IMR-90 (cell line): ENCODE measurements at regions not wholly inside any gene's neighbourhood (a gene's known extent, or its start where the extent isn't known, plus 50 kb on each side); places are given as distances from the start of the nearest gene placed in this dataset.

Experiments
- ATAC-seq: fragments of 200-7000 bp; cut with Tn5 transposase; 2 replicates; pipeline ENCODE4 v1.9.1; 2020; ENCODE audit warnings: low read depth, mild to moderate bottlenecking, moderate library complexity
- BruUV-seq: library from RNA; stranded (reverse); fragments of 400-500 nt; replicated peaks from 2 replicates; lab custom pipeline; 2021; lab: Mats Ljungman, UMichigan
- CTCF ChIA-PET: fragments of 300-600 bp; formaldehyde crosslinking; extraction: SDS; loops from one replicate; lab custom pipeline; 2021; ENCODE audit warnings: antibody characterized with exemption; lab: Yijun Ruan, JAX
- POLR2A ChIA-PET: fragments of 300-600 bp; sonication (Branson Sonifier 250); formaldehyde crosslinking; loops from one replicate; lab custom pipeline; 2022; ENCODE audit warnings: antibody characterized with exemption; ENCODE audit not compliant: unreplicated experiment; lab: Charles Lee
- DNase-seq: peaks from one replicate; pipeline ENCODE4 v3.0.0; 2013
- H2AFZ ChIP-seq: replicated peaks from 2 replicates; pipeline ENCODE3; 2013; ENCODE audit warnings: low read length, mild to moderate bottlenecking; ENCODE audit not compliant: poor library complexity
- H2AK5ac ChIP-seq: 2 replicates; pipeline ENCODE4 v1.6.1; 2013; ENCODE audit warnings: low read depth, low read length, inconsistent platforms
- H2AK9ac ChIP-seq: replicated peaks from 2 replicates; pipeline ENCODE3; 2013; ENCODE audit warnings: mild to moderate bottlenecking, low read depth, low read length, moderate library complexity; ENCODE audit not compliant: poor library complexity
- H2BK120ac ChIP-seq: 2 replicates; pipeline ENCODE4 v1.6.1; 2013; ENCODE audit warnings: low read depth, low read length, inconsistent platforms
- H2BK15ac ChIP-seq: 3 replicates; pipeline ENCODE4 v1.6.1; 2013; ENCODE audit warnings: low read depth, low read length, inconsistent platforms
- H2BK20ac ChIP-seq: 2 replicates; pipeline ENCODE4 v1.6.1; 2013; ENCODE audit warnings: low read depth, mild to moderate bottlenecking, inconsistent platforms, low read length, moderate library complexity
- H2BK5ac ChIP-seq: 2 replicates; pipeline ENCODE4 v1.6.1; 2013; ENCODE audit warnings: mild to moderate bottlenecking, low read depth, low read length, inconsistent platforms; ENCODE audit not compliant: poor library complexity, severe bottlenecking
- H3K14ac ChIP-seq: replicated peaks from 2 replicates; pipeline ENCODE4 v1.6.1; 2013; ENCODE audit warnings: low read depth, low read length, inconsistent platforms
- H3K18ac ChIP-seq: 2 replicates; pipeline ENCODE4 v1.6.1; 2013; ENCODE audit warnings: low read depth, low read length, control low read depth
- H3K23ac ChIP-seq: 2 replicates; pipeline ENCODE4 v1.6.1; 2013; ENCODE audit warnings: low read depth, low read length, inconsistent platforms
- H3K27ac ChIP-seq: 2 replicates; pipeline ENCODE4 v1.5.1; 2013; ENCODE audit warnings: mild to moderate bottlenecking, control low read depth, low read length; ENCODE audit not compliant: insufficient read depth
- H3K27me3 ChIP-seq: 2 replicates; pipeline ENCODE4 v1.6.1; 2013; ENCODE audit warnings: low read length; ENCODE audit not compliant: control insufficient read depth, insufficient read depth
- H3K36me3 ChIP-seq: 2 replicates; pipeline ENCODE4 v1.6.1; 2013; ENCODE audit warnings: low read length, mixed read lengths; ENCODE audit not compliant: control insufficient read depth, insufficient read depth
- H3K4ac ChIP-seq: 2 replicates; pipeline ENCODE4 v1.6.1; 2013; ENCODE audit warnings: low read depth, low read length, inconsistent platforms
- H3K4me1 ChIP-seq: 2 replicates; pipeline ENCODE4 v1.6.1; 2013; ENCODE audit warnings: low read length, mixed read lengths; ENCODE audit not compliant: control insufficient read depth, insufficient read depth
- H3K4me2 ChIP-seq: 2 replicates; pipeline ENCODE4 v1.6.1; 2013; ENCODE audit warnings: low read depth, mild to moderate bottlenecking, control low read depth, low read length, moderate library complexity
- H3K4me3 ChIP-seq: 2 replicates; pipeline ENCODE4 v1.5.1; 2013; ENCODE audit warnings: low read depth, mild to moderate bottlenecking, control low read depth, low read length, moderate library complexity; ENCODE audit not compliant: insufficient read depth
- H3K56ac ChIP-seq: 2 replicates; pipeline ENCODE4 v1.6.1; 2013; ENCODE audit warnings: low read length, inconsistent platforms; ENCODE audit not compliant: insufficient read depth; ENCODE audit errors: extremely low read depth
- H3K79me1 ChIP-seq, 2 experiments: 2 replicates each; pipeline ENCODE4 v1.6.1; 2013; ENCODE audit warnings: low read length in 2 of 2, inconsistent platforms in 1 of 2, low read depth in 1 of 2
- H3K9ac ChIP-seq: 2 replicates; pipeline ENCODE4 v1.6.1; 2013; ENCODE audit warnings: low read depth, low read length, control low read depth
- H3K9me1 ChIP-seq: 2 replicates; pipeline ENCODE4 v1.6.1; 2013; ENCODE audit warnings: low read length, inconsistent platforms; ENCODE audit not compliant: insufficient read depth
- H3K9me3 ChIP-seq: 2 replicates; pipeline ENCODE4 v1.6.1; 2013; ENCODE audit warnings: low read length; ENCODE audit not compliant: control insufficient read depth, insufficient read depth
- H4K20me1 ChIP-seq: 2 replicates; pipeline ENCODE4 v1.6.1; 2013; ENCODE audit warnings: low read length, inconsistent platforms; ENCODE audit not compliant: insufficient read depth
- H4K5ac ChIP-seq: 2 replicates; pipeline ENCODE4 v1.6.1; 2013; ENCODE audit warnings: mild to moderate bottlenecking, low read depth, low read length, control low read depth
- H4K8ac ChIP-seq, 2 experiments: 2 replicates each; pipeline ENCODE4 v1.6.1; 2013; ENCODE audit warnings: low read depth in 2 of 2, low read length in 2 of 2, control low read depth in 1 of 2, inconsistent platforms in 1 of 2
- H4K91ac ChIP-seq: 2 replicates; pipeline ENCODE4 v1.6.1; 2013; ENCODE audit warnings: low read depth, low read length, inconsistent platforms; ENCODE audit not compliant: insufficient read depth
- CHD1 ChIP-seq: IDR thresholded peaks from 2 replicates; pipeline ENCODE4 v1.6.1; 2012; ENCODE audit warnings: low read depth, low read length, improper control_type of control experiment
- MXI1 ChIP-seq: IDR thresholded peaks from 2 replicates; pipeline ENCODE4 v1.6.1; 2012; ENCODE audit warnings: low read depth, mild to moderate bottlenecking, low read length, moderate library complexity, borderline replicate concordance
- NFE2L2 ChIP-seq: fragments of 150-350 bp; IDR thresholded peaks from 2 replicates; pipeline ENCODE4 v1.6.1; 2016; ENCODE audit warnings: low read depth, mild to moderate bottlenecking, low read length
- POLR2A ChIP-seq: IDR thresholded peaks from 2 replicates; pipeline ENCODE4 v1.6.1; 2012; ENCODE audit warnings: mild to moderate bottlenecking, low read depth, low read length
- RAD21 ChIP-seq: IDR thresholded peaks from 2 replicates; pipeline ENCODE4 v1.6.1; 2012; ENCODE audit warnings: low read length, improper control_type of control experiment
- RFX5 ChIP-seq: IDR thresholded peaks from 2 replicates; pipeline ENCODE4 v1.8.0; 2012; ENCODE audit warnings: low read depth, mild to moderate bottlenecking, low read length, moderate library complexity
- WGBS, 2 experiments: methylation state at CpG; one replicate each; pipeline versions ENCODE4 v1.1.5 to v1.1.7; 2013; ENCODE audit warnings: missing lambda C conversion rate in 2 of 2; ENCODE audit not compliant: insufficient read length in 1 of 2; ENCODE audit errors: extremely low coverage in 2 of 2; 5-methylcytosine and 5-hydroxymethylcytosine counted together
- dilution Hi-C: fragments of 300-500 bp; cut with HindIII; formaldehyde crosslinking; loops from one replicate; pipeline ENCODE4 v1.14.3; 2018; ENCODE audit warnings: low sequenced_read_pairs; ENCODE audit not compliant: unreplicated experiment
- in situ Hi-C: fragments of 300-500 bp; cut with MboI; formaldehyde crosslinking; loops from 3 replicates; pipeline ENCODE4 v1.14.3; 2019; ENCODE audit warnings: low sequenced_read_pairs, inconsistent platforms, mixed read lengths
- intact Hi-C: fragments of 100-400 bp; cut with micrococcal nuclease; formaldehyde crosslinking; loops from 2 replicates; pipeline ENCODE4 v1.10.0; 2022
- TF ChIP-seq, protein P1 (sequence below): fragments of 150-350 bp; IDR thresholded peaks from 2 replicates; pipeline ENCODE4 v1.6.1; 2016; ENCODE audit warnings: low read depth, mild to moderate bottlenecking, low read length, moderate library complexity, borderline replicate concordance

DNA sequence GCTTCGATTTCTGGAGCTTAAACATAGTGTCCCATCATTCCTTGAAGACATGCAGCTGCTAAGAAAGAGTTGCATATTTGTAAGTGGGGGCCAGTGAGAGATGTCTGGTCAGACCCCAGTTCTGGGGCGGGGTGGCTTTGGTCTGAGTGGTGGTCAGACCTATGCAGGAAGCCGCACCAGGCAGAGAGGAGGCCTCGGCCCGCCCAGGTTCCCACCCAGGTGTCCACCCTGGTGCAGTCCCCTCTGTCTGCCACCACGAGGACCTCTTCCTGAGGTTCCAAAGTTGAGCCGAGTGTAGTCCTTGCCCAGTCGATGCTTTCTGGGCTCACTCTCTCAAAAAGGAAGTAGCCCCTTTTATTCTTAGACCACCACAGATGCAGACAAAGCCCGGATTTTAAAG is 122.6 kb upstream of the DLG1 start:
- H4K5ac ChIP-seq, result no peak overlapping the region
- BruUV-seq, result no TSS peak
- H2BK120ac ChIP-seq, result no peak overlapping the region
- no peak overlapping the region for H3K4ac ChIP-seq
- no peak overlapping the region for H3K4me3 ChIP-seq
- H3K27me3 ChIP-seq, result peaks cover 41% of the 10 kb centered on the region
- ChIA-PET POLR2A (no interaction called here), CTCF (no interaction called here)
- H2AK9ac ChIP-seq, result no peak overlapping the region
- H3K9me1 ChIP-seq, result no peaks in the 10 kb centered on the region
- no peak overlapping the region for H3K27ac ChIP-seq
- no peak overlapping the region for H2AFZ ChIP-seq
- no peak overlapping the region for H3K9ac ChIP-seq
- H3K56ac ChIP-seq, result no peak overlapping the region
- no peak overlapping the region for H3K14ac ChIP-seq
- H4K8ac ChIP-seq, result no peak overlapping the region
- H3K79me1 ChIP-seq, result no peaks in the 10 kb centered on the region
- no peak overlapping the region for H3K23ac ChIP-seq
- ATAC-seq (no peak), DNase-seq (no peak)
- no peak overlapping the region for H3K18ac ChIP-seq
- H3K4me1 ChIP-seq, result 0 out of 2 replicates have a peak, but pooled peaks cover 2% of the 10 kb centered on the region
- intact Hi-C loops, result no loop called here
- dilution Hi-C loops, result no loop called here
- no peak overlapping the region for H2BK20ac ChIP-seq
- WGBS, 2 experiments, result 83% methylated on average over 3 of the region's 9 CpGs; no CpG with 5 or more reads in 1 of the 2 experiments
- no peaks in the 10 kb centered on the region for H3K36me3 ChIP-seq
- in situ Hi-C loops, result no loop called here
- H3K4me2 ChIP-seq, result no peak overlapping the region
- H4K91ac ChIP-seq, result no peak overlapping the region
- H2AK5ac ChIP-seq, result no peak overlapping the region
- no peak overlapping the region for H2BK15ac ChIP-seq
- no peaks in the 10 kb centered on the region for H3K9me3 ChIP-seq
- H4K20me1 ChIP-seq, result no peaks in the 10 kb centered on the region
- H2BK5ac ChIP-seq, result no peak overlapping the region
- TF ChIP-seq MXI1, result no peak
- no peak for TF ChIP-seq NFE2L2
- no peak for TF ChIP-seq RFX5
- no peak for TF ChIP-seq POLR2A
- TF ChIP-seq, protein P1, sequence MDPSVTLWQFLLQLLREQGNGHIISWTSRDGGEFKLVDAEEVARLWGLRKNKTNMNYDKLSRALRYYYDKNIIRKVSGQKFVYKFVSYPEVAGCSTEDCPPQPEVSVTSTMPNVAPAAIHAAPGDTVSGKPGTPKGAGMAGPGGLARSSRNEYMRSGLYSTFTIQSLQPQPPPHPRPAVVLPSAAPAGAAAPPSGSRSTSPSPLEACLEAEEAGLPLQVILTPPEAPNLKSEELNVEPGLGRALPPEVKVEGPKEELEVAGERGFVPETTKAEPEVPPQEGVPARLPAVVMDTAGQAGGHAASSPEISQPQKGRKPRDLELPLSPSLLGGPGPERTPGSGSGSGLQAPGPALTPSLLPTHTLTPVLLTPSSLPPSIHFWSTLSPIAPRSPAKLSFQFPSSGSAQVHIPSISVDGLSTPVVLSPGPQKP, result no peak
- TF ChIP-seq RAD21, result no peak
- no peak for TF ChIP-seq CHD1
